Upper lobe of left lung (tissue), 4 donors: ENCODE measurements at regions not wholly inside any gene's neighbourhood (a gene's known extent, or its start where the extent isn't known, plus 50 kb on each side); places are given as distances from the start of the nearest gene placed in this dataset.

Source experiments
- POLR2A ChIP-seq, 4 donors: fragments of 450-650 bp; IDR thresholded peaks; one replicate each; pipeline ENCODE4 v1.5.1; 2016 to 2017; ENCODE audit warnings: antibody characterized with exemption in 4 of 4, mild to moderate bottlenecking in 2 of 4
- TF ChIP-seq, protein P1 (sequence below), 6 experiments: fragments of 450-650 bp in 4 of 6; fragments of 200-600 bp in 2 of 6; sonication (generic) in 2 of 6; IDR thresholded peaks; one replicate each; pipeline ENCODE4 v1.5.1; 2016 to 2019; ENCODE audit warnings: antibody characterized with exemption in 6 of 6

GRCh38 chr17:31679667-31680066 is 179.4 kb downstream of the COPRS start:
- TF ChIP-seq, protein P1, sequence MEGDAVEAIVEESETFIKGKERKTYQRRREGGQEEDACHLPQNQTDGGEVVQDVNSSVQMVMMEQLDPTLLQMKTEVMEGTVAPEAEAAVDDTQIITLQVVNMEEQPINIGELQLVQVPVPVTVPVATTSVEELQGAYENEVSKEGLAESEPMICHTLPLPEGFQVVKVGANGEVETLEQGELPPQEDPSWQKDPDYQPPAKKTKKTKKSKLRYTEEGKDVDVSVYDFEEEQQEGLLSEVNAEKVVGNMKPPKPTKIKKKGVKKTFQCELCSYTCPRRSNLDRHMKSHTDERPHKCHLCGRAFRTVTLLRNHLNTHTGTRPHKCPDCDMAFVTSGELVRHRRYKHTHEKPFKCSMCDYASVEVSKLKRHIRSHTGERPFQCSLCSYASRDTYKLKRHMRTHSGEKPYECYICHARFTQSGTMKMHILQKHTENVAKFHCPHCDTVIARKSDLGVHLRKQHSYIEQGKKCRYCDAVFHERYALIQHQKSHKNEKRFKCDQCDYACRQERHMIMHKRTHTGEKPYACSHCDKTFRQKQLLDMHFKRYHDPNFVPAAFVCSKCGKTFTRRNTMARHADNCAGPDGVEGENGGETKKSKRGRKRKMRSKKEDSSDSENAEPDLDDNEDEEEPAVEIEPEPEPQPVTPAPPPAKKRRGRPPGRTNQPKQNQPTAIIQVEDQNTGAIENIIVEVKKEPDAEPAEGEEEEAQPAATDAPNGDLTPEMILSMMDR (IDR thresholded peaks at IDR 0.05): no peak
- no peak for TF ChIP-seq POLR2A (IDR thresholded peaks at IDR 0.05)
